ENCODE measurements at regions not wholly inside any gene's neighbourhood (a gene's known extent, or its start where the extent isn't known, plus 50 kb on each side); places are given as distances from the start of the nearest gene placed in this dataset.

GRCh38 chr1:229080361-229080760 lies 190.6 kb upstream of the RAB4A start:
- WGBS, 4 donors: 83 to 94% (median 91%) methylated on average over 2 of the region's 2 CpGs
- Histone ChIP-seq H3K4me3 (no peak overlapping the region), H3K4me1 (replicated peaks in 1 of 2) (no peaks in the 10 kb centered on the region), H3K27me3 (no peaks in the 10 kb centered on the region), H3K27ac (no peak overlapping the region), H3K36me3 (replicated peaks in 1 of 2) (no peaks in the 10 kb centered on the region), H3K9me3 (replicated peaks in 1 of 3) (peaks cover 0 to 7% (median 0%) of the 10 kb centered on the region in 3 donors)
- DNase-seq: no peak
- intact Hi-C loops (cut with DNase I): no loop called here
- TF ChIP-seq CTCF (IDR thresholded peaks at IDR 0.05) (no peak), POLR2A (IDR thresholded peaks at IDR 0.05) (no peak)

- Histone ChIP-seq H3K27ac (no peak overlapping the region), H3K36me3 (replicated peaks in 1 of 2) (no peaks in the 10 kb centered on the region), H3K27me3 (no peaks in the 10 kb centered on the region), H3K4me3 (no peak overlapping the region), H3K4me1 (replicated peaks in 1 of 2) (no peaks in the 10 kb centered on the region), H3K9me3 (replicated peaks in 1 of 3) (peaks cover 0 to 7% (median 0%) of the 10 kb centered on the region in 3 donors)
- 74 to 82% (median 76%) methylated on average over 1 of the region's 1 CpG for WGBS, 4 donors
- intact Hi-C loops (cut with DNase I): no loop called here
- TF ChIP-seq CTCF (IDR thresholded peaks at IDR 0.05): no peak
- no peak for TF ChIP-seq POLR2A (IDR thresholded peaks at IDR 0.05)
- no peak for DNase-seq
Observed at GRCh38 chr1:229085291-229085690, 185.6 kb upstream of the RAB4A start.

GRCh38 chr1:229086091-229086490 lies 184.8 kb upstream of the RAB4A start:
- Histone ChIP-seq H3K4me1 (replicated peaks in 1 of 2) (no peaks in the 10 kb centered on the region), H3K27me3 (no peaks in the 10 kb centered on the region), H3K27ac (no peak overlapping the region), H3K4me3 (no peak overlapping the region), H3K36me3 (replicated peaks in 1 of 2) (no peaks in the 10 kb centered on the region), H3K9me3 (replicated peaks in 1 of 3) (peaks cover 0 to 7% (median 0%) of the 10 kb centered on the region in 3 donors)
- intact Hi-C loops (cut with DNase I): no loop called here
- TF ChIP-seq POLR2A (IDR thresholded peaks at IDR 0.05): no peak
- TF ChIP-seq CTCF (IDR thresholded peaks at IDR 0.05): no peak
- DNase-seq: no peak

- no peaks in the 10 kb centered on the region for H3K27me3 ChIP-seq
- TF ChIP-seq POLR2A (IDR thresholded peaks at IDR 0.05) (no peak), CTCF (IDR thresholded peaks at IDR 0.05) (no peak)
- 38 to 63% (median 54%) methylated on average over 1 of the region's 1 CpG for WGBS, 4 donors
- no peaks in the 10 kb centered on the region for H3K4me1 ChIP-seq (replicated peaks in 1 of 2)
- H3K36me3 ChIP-seq (replicated peaks in 1 of 2): no peaks in the 10 kb centered on the region
- no peak overlapping the region for H3K4me3 ChIP-seq
- DNase-seq: no peak
- H3K27ac ChIP-seq: no peak overlapping the region
- peaks cover 0 to 7% (median 0%) of the 10 kb centered on the region in 3 donors for H3K9me3 ChIP-seq (replicated peaks in 1 of 3)
- intact Hi-C loops (cut with DNase I): no loop called here
Observed at GRCh38 chr1:229086686-229087085, 184.2 kb upstream of the RAB4A start.
